Mesendoderm (in vitro differentiated cells): ENCODE measurements at regions not wholly inside any gene's neighbourhood (a gene's known extent, or its start where the extent isn't known, plus 50 kb on each side); places are given as distances from the start of the nearest gene placed in this dataset.

ENCODE experiments used
- DNase-seq: peaks from one replicate; pipeline ENCODE4 v3.0.0; 2013
- H2AK5ac ChIP-seq: 2 replicates; pipeline ENCODE4 v1.6.1; 2013; ENCODE audit warnings: low read length, inconsistent platforms
- H2BK120ac ChIP-seq: 2 replicates; pipeline ENCODE4 v1.6.1; 2013; ENCODE audit warnings: low read depth, mild to moderate bottlenecking, low read length, moderate library complexity, mixed read lengths
- H2BK15ac ChIP-seq: replicated peaks from 2 replicates; pipeline ENCODE4 v1.6.1; 2013; ENCODE audit warnings: low read depth, mild to moderate bottlenecking, moderate library complexity
- H2BK5ac ChIP-seq: 2 replicates; pipeline ENCODE4 v1.6.1; 2013; ENCODE audit warnings: low read length, inconsistent platforms
- H3K18ac ChIP-seq: 2 replicates; pipeline ENCODE4 v1.6.1; 2013; ENCODE audit warnings: mild to moderate bottlenecking, low read length, mixed read lengths
- H3K23ac ChIP-seq: one replicate; pipeline ENCODE4 v1.6.1; 2013; ENCODE audit warnings: low read length
- H3K27ac ChIP-seq: 2 replicates; pipeline ENCODE4 v1.5.1; 2013; ENCODE audit warnings: low read depth, mild to moderate bottlenecking, inconsistent platforms, low read length, moderate library complexity
- H3K27me3 ChIP-seq: 2 replicates; pipeline ENCODE4 v1.6.1; 2013; ENCODE audit warnings: low read length, control low read depth, mild to moderate bottlenecking, inconsistent platforms; ENCODE audit not compliant: insufficient read depth, poor library complexity
- H3K36me3 ChIP-seq: 2 replicates; pipeline ENCODE4 v1.6.1; 2013; ENCODE audit warnings: low read length, inconsistent platforms; ENCODE audit not compliant: control insufficient read depth, insufficient read depth
- H3K4ac ChIP-seq: one replicate; pipeline ENCODE4 v1.6.1; 2013; ENCODE audit warnings: low read depth, mild to moderate bottlenecking, low read length, moderate library complexity
- H3K4me1 ChIP-seq: 2 replicates; pipeline ENCODE4 v1.6.1; 2013; ENCODE audit warnings: low read depth, low read length, inconsistent platforms; ENCODE audit not compliant: control insufficient read depth
- H3K4me2 ChIP-seq: 2 replicates; pipeline ENCODE4 v1.6.1; 2013; ENCODE audit warnings: low read length
- H3K4me3 ChIP-seq: 2 replicates; pipeline ENCODE4 v1.5.1; 2013; ENCODE audit warnings: mild to moderate bottlenecking, low read length
- H3K56ac ChIP-seq: one replicate; pipeline ENCODE4 v1.6.1; 2013; ENCODE audit warnings: low read length
- H3K79me1 ChIP-seq: 2 replicates; pipeline ENCODE4 v1.6.1; 2013; ENCODE audit warnings: low read length, inconsistent platforms
- H3K79me2 ChIP-seq: 2 replicates; pipeline ENCODE4 v1.6.1; 2013; ENCODE audit warnings: mild to moderate bottlenecking, low read length; ENCODE audit not compliant: control insufficient read depth, insufficient read depth
- H3K9ac ChIP-seq: 2 replicates; pipeline ENCODE4 v1.6.1; 2013; ENCODE audit warnings: low read length, inconsistent platforms
- H4K5ac ChIP-seq: one replicate; pipeline ENCODE4 v1.6.1; 2013; ENCODE audit warnings: low read length
- H4K8ac ChIP-seq: one replicate; pipeline ENCODE4 v1.6.1; 2013; ENCODE audit warnings: low read depth, mild to moderate bottlenecking, control low read depth, low read length, moderate library complexity
- WGBS: extraction: QIAGEN DNeasy Blood & Tissue Kit; methylation state at CpG from one replicate; pipeline ENCODE4 v1.1.7; 2013; ENCODE audit warnings: low lambda C conversion rate, missing lambda C conversion rate; ENCODE audit not compliant: insufficient coverage; ENCODE audit errors: extremely low coverage; 5-methylcytosine and 5-hydroxymethylcytosine counted together

DNA sequence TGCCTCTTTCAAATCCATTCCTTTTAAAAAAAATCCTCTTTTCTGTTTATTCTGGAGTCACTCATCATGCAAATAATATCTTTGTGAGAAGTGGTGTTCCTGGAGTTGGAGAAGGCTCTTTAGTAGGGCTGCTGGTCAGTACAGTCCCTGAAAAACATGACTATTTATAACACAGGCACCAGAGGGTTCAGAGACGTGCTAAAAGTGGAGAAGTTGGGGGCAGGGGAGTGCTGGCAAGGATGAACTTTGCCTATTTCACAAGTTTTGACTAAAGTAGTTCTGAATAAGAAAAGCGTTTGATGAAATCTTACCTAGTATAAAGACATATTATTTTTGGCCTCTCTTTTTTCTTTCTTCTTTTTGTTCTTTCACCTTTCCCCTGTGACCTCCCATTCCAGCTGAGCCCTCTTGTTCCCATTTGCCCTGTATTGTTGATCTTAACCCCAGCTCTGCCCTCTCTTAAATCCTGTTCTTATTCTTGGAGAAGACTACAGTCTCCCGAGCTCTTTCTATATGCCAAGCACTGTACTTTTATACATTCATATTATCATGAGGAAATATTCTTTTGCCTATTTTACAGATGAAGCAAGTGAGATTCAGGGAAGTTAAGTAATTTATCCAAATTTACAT lies 129.1 kb downstream of the TM9SF2 start:
- no peak overlapping the region for H2BK120ac ChIP-seq
- no peak overlapping the region for H2AK5ac ChIP-seq
- H4K5ac ChIP-seq: no peak overlapping the region
- no peak for DNase-seq
- H3K27ac ChIP-seq: no peak overlapping the region
- H3K4ac ChIP-seq: no peak overlapping the region
- H3K36me3 ChIP-seq: no peaks in the 10 kb centered on the region
- no peak overlapping the region for H4K8ac ChIP-seq
- H3K79me1 ChIP-seq: no peaks in the 10 kb centered on the region
- H3K23ac ChIP-seq: no peak overlapping the region
- H3K9ac ChIP-seq: no peak overlapping the region
- no peak overlapping the region for H2BK15ac ChIP-seq
- no peaks in the 10 kb centered on the region for H3K79me2 ChIP-seq
- no peak overlapping the region for H3K4me2 ChIP-seq
- H3K4me1 ChIP-seq: no peaks in the 10 kb centered on the region
- H3K27me3 ChIP-seq: no peaks in the 10 kb centered on the region
- H3K4me3 ChIP-seq: no peak overlapping the region
- no peak overlapping the region for H2BK5ac ChIP-seq
- no peak overlapping the region for H3K18ac ChIP-seq
- no CpG with 5 or more reads among the region's 3 CpGs for WGBS
- H3K56ac ChIP-seq: no peak overlapping the region

DNA sequence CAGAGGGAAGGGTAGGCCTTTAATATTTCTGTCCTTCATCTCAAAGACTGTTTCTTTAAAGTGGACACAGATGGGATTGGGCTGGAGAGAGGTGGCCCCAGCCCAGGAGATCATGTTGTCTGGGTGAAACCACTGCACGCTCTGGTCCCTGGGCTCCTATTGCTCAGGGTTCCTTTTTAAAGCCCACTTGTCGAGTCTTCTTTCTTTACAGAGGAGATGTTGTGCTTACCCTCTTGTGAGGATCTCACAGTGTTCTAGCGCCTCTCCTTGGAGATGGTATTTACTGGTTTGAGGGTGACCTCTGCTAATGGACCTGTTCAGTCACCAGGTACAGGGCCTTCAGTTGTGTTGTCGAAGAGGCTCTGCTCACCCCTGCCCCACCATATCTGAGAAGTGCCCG lies 128.4 kb downstream of the TM9SF2 start:
- Histone ChIP-seq H2BK15ac (no peak overlapping the region), H3K56ac (peak overlapping the region; percentile 25), H3K4me1 (peaks cover 2% of the 10 kb centered on the region), H3K4me3 (no peak overlapping the region), H3K79me2 (no peaks in the 10 kb centered on the region), H4K5ac (no peak overlapping the region), H3K4me2 (no peak overlapping the region), H3K4ac (no peak overlapping the region), H2AK5ac (no peak overlapping the region), H3K18ac (no peak overlapping the region), H3K79me1 (no peaks in the 10 kb centered on the region), H3K27me3 (no peaks in the 10 kb centered on the region), H3K36me3 (no peaks in the 10 kb centered on the region), H3K9ac (no peak overlapping the region), H3K23ac (no peak overlapping the region), H4K8ac (no peak overlapping the region), H2BK120ac (no peak overlapping the region), H2BK5ac (no peak overlapping the region), H3K27ac (no peak overlapping the region)
- WGBS: no CpG with 5 or more reads among the region's 5 CpGs
- DNase-seq: no peak

DNA sequence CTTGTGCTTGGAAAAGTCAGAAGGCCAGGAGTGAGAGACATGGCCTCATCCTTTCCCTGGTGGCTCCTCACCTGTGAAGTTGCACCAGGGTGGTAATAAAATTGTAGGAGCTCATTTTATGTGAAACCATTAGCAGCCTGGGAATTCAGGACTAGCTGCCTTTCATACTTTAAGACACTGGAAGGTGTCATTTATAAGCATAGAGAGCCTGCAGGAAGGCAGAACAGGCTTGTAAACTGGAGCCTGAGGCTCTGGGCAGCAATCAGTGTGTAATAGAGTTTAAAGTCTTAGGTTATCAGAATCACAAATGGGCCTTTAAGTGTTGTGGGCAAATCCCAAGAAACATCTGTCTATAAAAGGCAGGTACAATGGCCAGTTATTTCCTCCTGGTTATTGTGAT lies 127.2 kb downstream of the TM9SF2 start:
- H2BK5ac ChIP-seq: no peak overlapping the region
- no peaks in the 10 kb centered on the region for H3K79me2 ChIP-seq
- H4K8ac ChIP-seq: no peak overlapping the region
- H3K4me3 ChIP-seq: no peak overlapping the region
- H3K4me2 ChIP-seq: no peak overlapping the region
- peaks cover 2% of the 10 kb centered on the region for H3K4me1 ChIP-seq
- no peak for DNase-seq
- no peak overlapping the region for H2AK5ac ChIP-seq
- no peak overlapping the region for H3K27ac ChIP-seq
- H3K36me3 ChIP-seq: no peaks in the 10 kb centered on the region
- no peak overlapping the region for H3K23ac ChIP-seq
- no peak overlapping the region for H3K56ac ChIP-seq
- H3K79me1 ChIP-seq: peaks cover 2% of the 10 kb centered on the region
- H2BK120ac ChIP-seq: no peak overlapping the region
- no peak overlapping the region for H3K9ac ChIP-seq
- no peaks in the 10 kb centered on the region for H3K27me3 ChIP-seq
- H2BK15ac ChIP-seq: no peak overlapping the region
- H4K5ac ChIP-seq: no peak overlapping the region
- H3K4ac ChIP-seq: no peak overlapping the region
- no peak overlapping the region for H3K18ac ChIP-seq

DNA sequence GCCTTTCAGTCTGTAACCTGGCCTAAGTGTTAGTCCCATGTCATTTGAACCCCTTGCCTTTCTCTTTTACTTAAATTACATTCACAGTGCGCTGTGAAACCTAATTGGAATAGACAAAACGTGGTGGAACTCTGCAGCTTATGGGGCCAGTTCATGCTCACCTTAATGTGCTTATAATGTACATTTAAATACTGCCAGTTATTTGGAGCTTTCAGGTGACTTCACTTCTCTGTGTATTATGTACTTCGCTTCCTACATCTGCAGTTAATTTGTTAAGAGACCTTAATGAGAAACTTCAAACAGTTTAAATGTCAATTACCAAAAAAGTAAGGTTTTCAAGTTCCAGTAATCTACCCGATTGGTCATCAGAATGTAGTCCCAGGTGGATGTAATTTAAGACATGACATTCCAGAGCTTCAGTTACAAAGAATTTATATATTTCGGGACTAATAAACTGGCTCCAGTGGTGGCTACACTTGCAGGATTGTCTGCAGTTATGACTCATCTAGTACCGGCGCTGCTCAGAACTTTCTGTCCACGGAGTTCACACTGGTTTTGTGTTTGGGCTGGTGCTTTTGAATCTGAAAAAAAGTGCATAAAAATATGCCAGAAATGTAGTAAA lies 125.3 kb downstream of the TM9SF2 start:
- Histone ChIP-seq H2AK5ac (no peak overlapping the region), H3K36me3 (no peaks in the 10 kb centered on the region), H3K23ac (no peak overlapping the region), H4K8ac (no peak overlapping the region), H3K4me2 (no peak overlapping the region), H3K4me3 (no peak overlapping the region), H3K56ac (no peak overlapping the region), H3K27ac (no peak overlapping the region), H3K9ac (no peak overlapping the region), H3K79me1 (peaks cover 2% of the 10 kb centered on the region), H3K4me1 (peaks cover 2% of the 10 kb centered on the region), H3K18ac (no peak overlapping the region), H4K5ac (no peak overlapping the region), H3K79me2 (no peaks in the 10 kb centered on the region), H2BK5ac (no peak overlapping the region), H2BK15ac (no peak overlapping the region), H2BK120ac (no peak overlapping the region), H3K27me3 (no peaks in the 10 kb centered on the region), H3K4ac (no peak overlapping the region)
- no CpG with 5 or more reads among the region's 8 CpGs for WGBS
- no peak for DNase-seq

DNA sequence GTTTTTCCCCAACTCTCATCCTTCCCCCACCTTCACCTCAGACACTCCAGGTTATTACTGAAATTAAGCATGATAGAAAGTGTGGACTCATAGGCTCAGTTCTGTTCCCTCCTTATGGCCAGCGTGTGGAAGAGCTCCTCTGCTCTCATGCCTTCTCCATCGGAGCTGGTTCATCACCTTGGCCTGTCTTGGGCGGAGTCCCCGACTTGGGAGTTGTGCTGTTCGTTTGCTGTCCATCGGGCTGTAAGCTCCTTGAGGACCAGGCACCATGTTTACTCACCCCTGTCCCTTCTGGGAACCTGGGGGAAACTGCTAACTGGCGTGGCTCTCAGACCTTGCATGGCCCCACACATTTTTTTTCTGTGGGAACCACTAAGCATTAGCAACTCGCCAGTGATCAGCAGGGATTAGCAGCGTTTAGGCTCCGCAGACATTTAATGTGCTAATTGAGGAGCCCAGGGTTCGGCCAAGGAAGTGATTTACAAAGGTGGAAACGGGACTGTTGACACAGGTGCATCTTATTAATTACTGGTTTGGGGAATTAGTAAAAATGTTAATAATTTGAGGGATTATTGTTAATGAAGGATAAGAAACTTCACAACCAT lies 123.8 kb downstream of the TM9SF2 start:
- Histone ChIP-seq H3K4me2 (no peak overlapping the region), H3K36me3 (no peaks in the 10 kb centered on the region), H2BK5ac (no peak overlapping the region), H3K4ac (no peak overlapping the region), H3K27ac (no peak overlapping the region), H4K5ac (no peak overlapping the region), H3K9ac (no peak overlapping the region), H3K18ac (no peak overlapping the region), H2BK120ac (no peak overlapping the region), H3K4me3 (no peak overlapping the region), H4K8ac (no peak overlapping the region), H3K79me2 (no peaks in the 10 kb centered on the region), H3K27me3 (no peaks in the 10 kb centered on the region), H3K4me1 (peaks cover 2% of the 10 kb centered on the region), H2AK5ac (no peak overlapping the region), H3K79me1 (peaks cover 2% of the 10 kb centered on the region), H3K56ac (no peak overlapping the region), H2BK15ac (no peak overlapping the region), H3K23ac (no peak overlapping the region)
- no peak for DNase-seq
- 100% methylated on average over 1 of the region's 12 CpGs for WGBS
